GM12878 (cell line): ENCODE measurements at regions not wholly inside any gene's neighbourhood (a gene's known extent, or its start where the extent isn't known, plus 50 kb on each side); places are given as distances from the start of the nearest gene placed in this dataset.

ENCODE experiments used
- ATAC-seq: fragments of 200-7000 bp; cut with Tn5 transposase; 3 replicates; pipeline ENCODE4 v1.9.1; 2020; ENCODE audit warnings: mild to moderate bottlenecking, moderate library complexity
- BruUV-seq: library from RNA; stranded (reverse); fragments of 400-500 nt; replicated peaks from 2 replicates; lab custom pipeline; 2021; lab: Mats Ljungman, UMichigan
- CTCF ChIA-PET: fragments of 300-600 bp; sonication (Branson Sonifier 250); formaldehyde crosslinking; extraction: SDS; loops from one replicate; lab custom pipeline; 2021; ENCODE audit warnings: inconsistent platforms; lab: Yijun Ruan, JAX
- POLR2A ChIA-PET: fragments of 350-600 bp; formaldehyde crosslinking; extraction: SDS; loops from one replicate; lab custom pipeline; 2021; ENCODE audit warnings: inconsistent platforms; lab: Charles Lee
- RAD21 ChIA-PET: fragments of 300-600 bp; sonication (Branson Sonifier 250); formaldehyde crosslinking; loops from one replicate; lab custom pipeline; 2023; ENCODE audit warnings: antibody characterized with exemption; ENCODE audit not compliant: unreplicated experiment; lab: Charles Lee
- SMC1A ChIA-PET: fragments of 300-600 bp; sonication (Branson Sonifier 250); formaldehyde crosslinking; loops from one replicate; lab custom pipeline; 2023; ENCODE audit not compliant: unreplicated experiment, uncharacterized antibody; lab: Charles Lee
- DNase-seq: peaks from one replicate; pipeline ENCODE4 v3.0.0-alpha.2; 2011; ENCODE audit warnings: low read depth, low spot score
- FAIRE-seq: peaks from 3 replicates; lab custom pipeline; 2011; peaks lifted over from hg19 to GRCh38; lab: Jason Lieb, UNC
- H2AFZ ChIP-seq: 2 replicates; pipeline ENCODE4 v1.6.0; 2011; ENCODE audit warnings: low read depth, low read length, control low read depth; ENCODE audit not compliant: control insufficient read depth
- H3K27ac ChIP-seq: 2 replicates; pipeline ENCODE4 v1.5.1; 2011; ENCODE audit warnings: control low read depth; ENCODE audit not compliant: control insufficient read depth, insufficient read depth
- H3K27me3 ChIP-seq, 2 experiments: replicated peaks in 1 of 2; 2 replicates each; pipeline versions ENCODE4 v1.6.0 to v1.6.1; 2011; ENCODE audit warnings: low read length in 1 of 2; ENCODE audit not compliant: control insufficient read depth in 2 of 2, insufficient read depth in 2 of 2
- H3K36me3 ChIP-seq, 2 experiments: 2 replicates each; pipeline ENCODE4 v1.5.1; 2011; ENCODE audit warnings: low read length in 1 of 2; ENCODE audit not compliant: control insufficient read depth in 2 of 2, insufficient read depth in 2 of 2
- H3K4me1 ChIP-seq: 2 replicates; pipeline ENCODE4 v1.6.1; 2011; ENCODE audit warnings: mild to moderate bottlenecking, low read length, moderate library complexity, mixed read lengths; ENCODE audit not compliant: control insufficient read depth, insufficient read depth
- H3K4me2 ChIP-seq: 2 replicates; pipeline ENCODE4 v1.6.0; 2011; ENCODE audit warnings: control low read depth; ENCODE audit not compliant: control insufficient read depth, insufficient read depth
- H3K4me3 ChIP-seq: fragments of 200-600 bp; sonication (generic); 2 replicates; pipeline ENCODE4 v1.5.1; 2016
- H3K79me2 ChIP-seq: 2 replicates; pipeline ENCODE4 v1.6.0; 2011; ENCODE audit warnings: low read length; ENCODE audit not compliant: control insufficient read depth, insufficient read depth
- H3K9ac ChIP-seq: 2 replicates; pipeline ENCODE4 v1.8.0; 2011; ENCODE audit warnings: low read length, control low read depth, mixed read lengths; ENCODE audit not compliant: control insufficient read depth, insufficient read depth
- H3K9me3 ChIP-seq: replicated peaks from 3 replicates; pipeline ENCODE4 v1.5.1; 2011; ENCODE audit warnings: mild to moderate bottlenecking, low read length; ENCODE audit not compliant: control insufficient read depth, insufficient read depth
- H4K20me1 ChIP-seq: 2 replicates; pipeline ENCODE4 v1.6.0; 2011; ENCODE audit not compliant: control insufficient read depth, insufficient read depth
- NFIC ChIP-seq: IDR thresholded peaks from 2 replicates; pipeline ENCODE4 v1.6.1; 2012; ENCODE audit warnings: low read depth, mild to moderate bottlenecking, inconsistent platforms, low read length, moderate library complexity
- SMAD5 ChIP-seq: IDR thresholded peaks from 2 replicates; pipeline ENCODE4 v1.6.1; 2016; ENCODE audit warnings: antibody characterized with exemption, low read depth
- ZNF207 ChIP-seq: fragments of 450-650 bp; IDR thresholded peaks from 2 replicates; pipeline ENCODE4 v1.6.1; 2014; ENCODE audit warnings: antibody characterized with exemption, mild to moderate bottlenecking, borderline replicate concordance
- WGBS: methylation state at CpG from one replicate; pipeline ENCODE4 v1.1.6; 2016; ENCODE audit warnings: low lambda C conversion rate; ENCODE audit not compliant: insufficient replicate concordance, insufficient coverage; ENCODE audit errors: missing lambda C conversion rate; 5-methylcytosine and 5-hydroxymethylcytosine counted together
- in situ Hi-C: fragments of 300-500 bp; cut with MboI; formaldehyde crosslinking; loops from 9 replicates; pipeline ENCODE4 v1.14.3; 2018; ENCODE audit warnings: mixed read lengths
- intact Hi-C: fragments of 100-400 bp; cut with micrococcal nuclease; formaldehyde crosslinking; loops from one replicate; pipeline ENCODE4 v1.14.2; 2022; ENCODE audit not compliant: unreplicated experiment
- TF ChIP-seq, protein P1 (sequence below): IDR thresholded peaks from 2 replicates; pipeline ENCODE4 v1.6.1; 2012; ENCODE audit warnings: low read depth, low read length, improper control_type of control experiment
- TF ChIP-seq, protein P2 (sequence below): fragments of 150-350 bp; IDR thresholded peaks from 2 replicates; pipeline ENCODE4 v1.6.1; 2014; ENCODE audit warnings: mild to moderate bottlenecking, low read depth, low read length

DNA sequence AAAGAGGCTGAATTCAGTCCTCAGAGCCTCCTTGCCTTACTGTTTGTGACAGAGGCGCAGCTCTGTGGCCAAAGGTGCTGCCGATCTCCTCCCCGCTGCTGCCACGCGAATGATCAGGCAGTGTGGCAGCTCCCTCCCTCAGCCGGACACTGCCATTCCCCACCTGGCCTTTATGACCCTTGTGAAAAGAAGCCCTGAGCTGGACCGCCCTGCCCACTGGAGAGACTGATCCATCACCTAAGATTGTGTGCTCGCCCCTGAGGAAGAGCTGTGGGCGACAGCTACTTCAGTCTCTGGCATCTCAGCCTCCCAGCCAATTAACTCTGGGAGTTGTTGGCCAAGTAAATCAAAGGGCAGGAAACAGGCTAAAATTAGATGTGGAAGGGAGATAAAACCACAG is 90.9 kb downstream of the CARTPT start:
- DNase-seq (no peak), FAIRE-seq (no peak), ATAC-seq (no peak)
- ChIA-PET POLR2A (no interaction called here), SMC1A (no interaction called here), CTCF (interaction anchor here (0.6 kb wide), 1 partner anchor 714 kb away, joined by 3 read pairs; no protein-coding TSS in a partner anchor), RAD21 (no interaction called here)
- Histone ChIP-seq H2AFZ (no peak overlapping the region), H3K4me2 (no peak overlapping the region), H3K36me3 (no peaks in the 10 kb centered on the region), H3K9ac (no peak overlapping the region), H3K27me3 (no peaks in the 10 kb centered on the region; a peak in 1 of 4 replicates), H3K4me3 (no peak overlapping the region), H3K9me3 (no peaks in the 10 kb centered on the region), H3K79me2 (no peaks in the 10 kb centered on the region), H4K20me1 (no peaks in the 10 kb centered on the region), H3K4me1 (no peaks in the 10 kb centered on the region), H3K27ac (no peak overlapping the region)
- WGBS: 58% methylated on average over 9 of the region's 9 CpGs
- TF ChIP-seq, protein P1, sequence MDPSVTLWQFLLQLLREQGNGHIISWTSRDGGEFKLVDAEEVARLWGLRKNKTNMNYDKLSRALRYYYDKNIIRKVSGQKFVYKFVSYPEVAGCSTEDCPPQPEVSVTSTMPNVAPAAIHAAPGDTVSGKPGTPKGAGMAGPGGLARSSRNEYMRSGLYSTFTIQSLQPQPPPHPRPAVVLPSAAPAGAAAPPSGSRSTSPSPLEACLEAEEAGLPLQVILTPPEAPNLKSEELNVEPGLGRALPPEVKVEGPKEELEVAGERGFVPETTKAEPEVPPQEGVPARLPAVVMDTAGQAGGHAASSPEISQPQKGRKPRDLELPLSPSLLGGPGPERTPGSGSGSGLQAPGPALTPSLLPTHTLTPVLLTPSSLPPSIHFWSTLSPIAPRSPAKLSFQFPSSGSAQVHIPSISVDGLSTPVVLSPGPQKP: no peak
- no peak for TF ChIP-seq SMAD5
- no peak for TF ChIP-seq ZNF207
- TF ChIP-seq, protein P2, sequence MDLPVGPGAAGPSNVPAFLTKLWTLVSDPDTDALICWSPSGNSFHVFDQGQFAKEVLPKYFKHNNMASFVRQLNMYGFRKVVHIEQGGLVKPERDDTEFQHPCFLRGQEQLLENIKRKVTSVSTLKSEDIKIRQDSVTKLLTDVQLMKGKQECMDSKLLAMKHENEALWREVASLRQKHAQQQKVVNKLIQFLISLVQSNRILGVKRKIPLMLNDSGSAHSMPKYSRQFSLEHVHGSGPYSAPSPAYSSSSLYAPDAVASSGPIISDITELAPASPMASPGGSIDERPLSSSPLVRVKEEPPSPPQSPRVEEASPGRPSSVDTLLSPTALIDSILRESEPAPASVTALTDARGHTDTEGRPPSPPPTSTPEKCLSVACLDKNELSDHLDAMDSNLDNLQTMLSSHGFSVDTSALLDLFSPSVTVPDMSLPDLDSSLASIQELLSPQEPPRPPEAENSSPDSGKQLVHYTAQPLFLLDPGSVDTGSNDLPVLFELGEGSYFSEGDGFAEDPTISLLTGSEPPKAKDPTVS: no peak
- no peak for TF ChIP-seq NFIC
- BruUV-seq: no TSS peak
- intact Hi-C loops (no loop called here), in situ Hi-C loops (no loop called here)
